ENCODE measurements at regions not wholly inside any gene's neighbourhood (a gene's known extent, or its start where the extent isn't known, plus 50 kb on each side); places are given as distances from the start of the nearest gene placed in this dataset.

GRCh38 chr4:56748271-56748670 lies 67.2 kb upstream of the HOPX start:
- TF ChIP-seq EZH2 (IDR thresholded peaks at IDR 0.05; ENCODE audit: insufficient read depth, poor library complexity, severe bottlenecking) (no peak), EZH2phosphoT487 (IDR thresholded peaks at IDR 0.05; ENCODE audit: insufficient read depth, low read depth) (no peak)
